Ovary (tissue), 7 donors: ENCODE measurements at regions not wholly inside any gene's neighbourhood (a gene's known extent, or its start where the extent isn't known, plus 50 kb on each side); places are given as distances from the start of the nearest gene placed in this dataset.

Source experiments
- DNase-seq, 5 donors: peaks; one replicate each; pipeline ENCODE4 v3.0.0-alpha.2; 2019 to 2020
- H3K27ac ChIP-seq, 2 donors: fragments of 200-600 bp; one replicate each; pipeline versions ENCODE4 v1.5.1 to v1.8.0; 2019 to 2022
- H3K27me3 ChIP-seq: fragments of 200-600 bp; one replicate; pipeline ENCODE4 v1.8.0; 2022
- H3K36me3 ChIP-seq: fragments of 200-600 bp; sonication (generic); one replicate; pipeline ENCODE4 v1.5.1; 2019
- H3K4me1 ChIP-seq: one replicate; pipeline ENCODE4 v1.8.1; 2013; ENCODE audit warnings: mild to moderate bottlenecking, moderate library complexity; ENCODE audit not compliant: insufficient read depth
- H3K4me3 ChIP-seq: fragments of 200-600 bp; sonication (generic); one replicate; pipeline ENCODE4 v1.5.1; 2017
- H3K9me3 ChIP-seq, 2 donors: fragments of 200-600 bp in 1 of 2; sonication (generic) in 1 of 2; one replicate each; pipeline versions ENCODE4 v1.5.1 to v1.8.1; 2013 to 2019; ENCODE audit warnings: mild to moderate bottlenecking in 1 of 2, moderate library complexity in 1 of 2
- CTCF ChIP-seq, 3 donors: fragments of 450-650 bp in 2 of 3; fragments of 200-600 bp in 1 of 3; IDR thresholded peaks; one replicate each; pipeline versions ENCODE4 v1.5.1 to v1.8.0; 2016 to 2022; ENCODE audit warnings: antibody characterized with exemption in 3 of 3, mild to moderate bottlenecking in 1 of 3
- EP300 ChIP-seq: sonication (generic); formaldehyde crosslinking; IDR thresholded peaks from one replicate; pipeline ENCODE4 v1.6.1; 2017; ENCODE audit warnings: antibody characterized with exemption
- POLR2A ChIP-seq: fragments of 450-650 bp; IDR thresholded peaks from one replicate; pipeline ENCODE4 v1.6.1; 2017; ENCODE audit warnings: antibody characterized with exemption, mild to moderate bottlenecking, moderate library complexity
- WGBS, 3 donors: extraction: QIAGEN DNeasy Blood & Tissue Kit in 1 of 3; methylation state at CpG; one replicate each; pipeline versions ENCODE4 v1.1.5 to v1.1.7; 2013 to 2017; 5-methylcytosine and 5-hydroxymethylcytosine counted together
- intact Hi-C, 4 donors: fragments of 100-400 bp; cut with DNase I; formaldehyde crosslinking; loops; one replicate each; pipeline versions ENCODE4 v1.11.0 to v1.15.1; 2022 to 2023
- donor health status: DM: no; HTN: no; CAD: no; lungs with moderate emphysema.
- donor health status: DM: no; HTN: no; CAD: no.
- donor health status: Bipolar disorder and iron deficiency.
- donor health status: DM: no; HTN: no; CAD: no.
- donor health status: DM: yes; HTN: yes; CAD: no.

DNA sequence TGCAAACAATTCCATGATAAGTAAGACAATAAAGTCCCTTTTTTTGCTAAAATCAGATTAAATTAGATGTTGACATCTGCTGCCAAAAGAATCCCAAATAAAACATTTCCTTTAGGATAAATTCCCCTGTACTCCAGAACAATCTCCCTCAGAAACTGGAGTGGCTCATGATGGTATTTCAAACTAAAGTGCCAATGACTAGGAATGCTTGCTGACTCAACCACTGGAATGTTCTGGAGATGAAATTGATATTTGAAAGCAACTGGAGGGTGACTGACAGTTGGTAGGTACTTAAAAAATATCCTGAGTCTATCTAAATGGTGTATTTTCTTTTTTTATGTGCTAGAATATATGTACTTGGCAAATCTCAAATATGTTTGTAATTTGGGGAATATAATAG lies 350.1 kb upstream of the TSHZ2 start:
- H3K27me3 ChIP-seq: no peaks in the 10 kb centered on the region
- H3K4me1 ChIP-seq: no peaks in the 10 kb centered on the region
- no peaks in the 10 kb centered on the region for H3K9me3 ChIP-seq
- H3K27ac ChIP-seq: no peak overlapping the region
- no peak overlapping the region for H3K4me3 ChIP-seq
- intact Hi-C loops: no loop called here
- H3K36me3 ChIP-seq: no peaks in the 10 kb centered on the region
- TF ChIP-seq EP300 (no peak), CTCF (IDR thresholded peaks at IDR 0.05) (no peak), POLR2A (no peak)
- no peak for DNase-seq

DNA sequence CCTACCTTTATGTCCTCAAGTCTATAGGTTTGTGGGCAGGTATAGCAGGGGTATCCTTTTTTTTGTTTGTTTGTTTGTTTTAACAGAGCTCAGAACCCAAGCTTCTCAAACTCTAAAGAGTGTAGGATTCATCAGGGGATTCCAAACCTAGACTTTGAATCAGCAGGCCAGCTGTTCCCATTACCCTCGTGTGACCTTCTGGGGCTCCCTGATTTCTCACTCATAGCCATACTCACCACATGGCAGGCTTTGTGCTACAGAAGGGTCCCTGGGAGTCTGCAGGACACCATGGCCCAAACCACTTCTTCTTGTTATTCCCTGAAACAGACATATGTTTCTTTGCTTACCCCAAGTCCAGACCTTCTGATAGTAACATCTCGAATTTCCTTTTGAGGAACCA lies 350.8 kb upstream of the TSHZ2 start:
- H3K9me3 ChIP-seq: no peaks in the 10 kb centered on the region
- H3K27me3 ChIP-seq: no peaks in the 10 kb centered on the region
- no peak overlapping the region for H3K27ac ChIP-seq
- TF ChIP-seq CTCF (IDR thresholded peaks at IDR 0.05) (no peak), POLR2A (no peak), EP300 (no peak)
- H3K36me3 ChIP-seq: no peaks in the 10 kb centered on the region
- intact Hi-C loops: no loop called here
- H3K4me1 ChIP-seq: no peaks in the 10 kb centered on the region
- WGBS, 3 donors: 51 to 80% (median 56%) methylated on average over 2 of the region's 2 CpGs
- no peak overlapping the region for H3K4me3 ChIP-seq
- DNase-seq: no peak

DNA sequence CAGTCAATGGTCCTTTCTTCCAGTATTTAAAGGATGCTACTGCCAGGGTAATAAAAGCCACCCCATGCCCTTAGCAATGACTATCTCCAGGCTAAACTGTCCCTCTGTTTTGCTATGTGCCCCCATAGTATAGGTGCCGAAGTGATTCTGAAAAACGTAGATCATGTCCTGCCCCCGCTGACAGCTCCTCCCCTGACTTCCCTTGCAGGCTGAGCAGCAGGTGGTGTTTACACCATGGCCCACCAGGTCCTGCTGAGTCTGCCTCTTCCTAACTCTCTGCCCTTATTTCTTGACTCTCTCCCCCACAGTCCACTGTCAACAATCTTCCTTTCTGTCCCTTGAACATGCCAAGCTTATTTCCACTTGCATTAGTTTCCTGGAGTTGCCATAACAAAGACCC lies 352.5 kb upstream of the TSHZ2 start:
- Histone ChIP-seq H3K36me3 (no peaks in the 10 kb centered on the region), H3K4me1 (no peaks in the 10 kb centered on the region), H3K4me3 (no peak overlapping the region), H3K9me3 (no peaks in the 10 kb centered on the region), H3K27ac (no peak overlapping the region), H3K27me3 (no peaks in the 10 kb centered on the region)
- TF ChIP-seq EP300: no peak
- TF ChIP-seq CTCF (IDR thresholded peaks at IDR 0.05): no peak
- no peak for TF ChIP-seq POLR2A
- intact Hi-C loops: no loop called here
- 64 to 89% (median 65%) methylated on average over 3 of the region's 3 CpGs for WGBS, 3 donors
- DNase-seq: no peak

- no peak overlapping the region for H3K4me3 ChIP-seq
- 40 to 59% (median 46%) methylated on average over 5 of the region's 5 CpGs for WGBS, 3 donors
- no peaks in the 10 kb centered on the region for H3K9me3 ChIP-seq
- no peaks in the 10 kb centered on the region for H3K27me3 ChIP-seq
- no peaks in the 10 kb centered on the region for H3K36me3 ChIP-seq
- intact Hi-C loops: no loop called here
- no peak overlapping the region for H3K27ac ChIP-seq
- DNase-seq: no peak
- TF ChIP-seq CTCF (IDR thresholded peaks at IDR 0.05): no peak
- no peak for TF ChIP-seq EP300
- no peaks in the 10 kb centered on the region for H3K4me1 ChIP-seq
These were observed 353.1 kb upstream of the TSHZ2 start for GRCh38 chr20:52619101-52619500.

DNA sequence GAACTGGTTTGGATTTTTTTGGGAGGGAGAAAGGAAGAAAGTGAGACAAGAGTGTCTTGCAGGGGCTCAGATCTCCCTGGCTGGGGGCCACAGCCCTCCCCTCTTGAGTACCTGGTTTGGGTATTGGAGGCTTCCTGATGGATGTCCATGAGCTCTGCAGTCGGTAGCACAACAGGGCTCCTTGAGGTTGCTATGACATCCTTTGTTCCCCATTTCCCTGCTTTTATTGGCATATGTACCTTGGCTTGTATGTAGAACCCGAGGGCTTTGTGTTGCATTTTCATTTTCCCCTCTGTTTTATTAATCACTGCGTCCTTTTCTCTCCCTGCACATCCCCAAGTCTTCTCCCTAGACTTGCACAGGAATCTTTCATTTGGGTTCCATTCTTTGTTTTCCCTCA lies 355.5 kb upstream of the TSHZ2 start:
- TF ChIP-seq CTCF (IDR thresholded peaks at IDR 0.05) (no peak), EP300 (no peak), POLR2A (no peak)
- H3K27ac ChIP-seq: no peak overlapping the region
- no peaks in the 10 kb centered on the region for H3K27me3 ChIP-seq
- H3K4me1 ChIP-seq: no peaks in the 10 kb centered on the region
- no peaks in the 10 kb centered on the region for H3K9me3 ChIP-seq
- H3K36me3 ChIP-seq: no peaks in the 10 kb centered on the region
- WGBS, 3 donors: 59 to 73% (median 62%) methylated on average over 3 of the region's 3 CpGs
- no peak for DNase-seq
- no peak overlapping the region for H3K4me3 ChIP-seq
- intact Hi-C loops: no loop called here
